ENCODE measurements at regions not wholly inside any gene's neighbourhood (a gene's known extent, or its start where the extent isn't known, plus 50 kb on each side); places are given as distances from the start of the nearest gene placed in this dataset.

DNA sequence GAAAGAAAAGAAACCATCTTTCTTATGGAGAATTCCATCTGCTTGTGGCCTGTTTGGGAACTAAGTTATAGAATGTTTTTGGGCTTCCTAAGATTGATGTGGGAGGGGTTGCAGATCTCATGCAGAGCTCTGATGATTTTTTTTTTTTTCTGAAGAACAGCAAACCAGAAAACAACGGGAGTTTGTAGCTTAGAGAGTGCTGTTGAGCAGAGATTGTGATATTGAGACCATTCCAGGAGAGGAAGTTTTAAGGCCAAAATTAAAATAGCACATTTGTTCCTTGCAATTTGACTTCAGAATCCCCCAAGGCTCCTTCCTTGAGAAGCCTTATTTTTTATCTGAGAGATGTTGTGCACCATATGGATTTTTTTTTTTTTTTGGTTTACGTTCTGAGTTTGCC lies 159.5 kb upstream of the NRP1 start:
- TF ChIP-seq, protein P1, sequence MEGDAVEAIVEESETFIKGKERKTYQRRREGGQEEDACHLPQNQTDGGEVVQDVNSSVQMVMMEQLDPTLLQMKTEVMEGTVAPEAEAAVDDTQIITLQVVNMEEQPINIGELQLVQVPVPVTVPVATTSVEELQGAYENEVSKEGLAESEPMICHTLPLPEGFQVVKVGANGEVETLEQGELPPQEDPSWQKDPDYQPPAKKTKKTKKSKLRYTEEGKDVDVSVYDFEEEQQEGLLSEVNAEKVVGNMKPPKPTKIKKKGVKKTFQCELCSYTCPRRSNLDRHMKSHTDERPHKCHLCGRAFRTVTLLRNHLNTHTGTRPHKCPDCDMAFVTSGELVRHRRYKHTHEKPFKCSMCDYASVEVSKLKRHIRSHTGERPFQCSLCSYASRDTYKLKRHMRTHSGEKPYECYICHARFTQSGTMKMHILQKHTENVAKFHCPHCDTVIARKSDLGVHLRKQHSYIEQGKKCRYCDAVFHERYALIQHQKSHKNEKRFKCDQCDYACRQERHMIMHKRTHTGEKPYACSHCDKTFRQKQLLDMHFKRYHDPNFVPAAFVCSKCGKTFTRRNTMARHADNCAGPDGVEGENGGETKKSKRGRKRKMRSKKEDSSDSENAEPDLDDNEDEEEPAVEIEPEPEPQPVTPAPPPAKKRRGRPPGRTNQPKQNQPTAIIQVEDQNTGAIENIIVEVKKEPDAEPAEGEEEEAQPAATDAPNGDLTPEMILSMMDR (IDR thresholded peaks at IDR 0.05) = no peak
- no peak for TF ChIP-seq POLR2A (IDR thresholded peaks at IDR 0.05)
